OCI-LY7 (cell line): ENCODE measurements at regions not wholly inside any gene's neighbourhood (a gene's known extent, or its start where the extent isn't known, plus 50 kb on each side); places are given as distances from the start of the nearest gene placed in this dataset.

Experiments
- EZH2phosphoT487 ChIP-seq: fragments of 200-600 bp; sonication (generic); IDR thresholded peaks from 2 replicates; pipeline ENCODE4 v1.6.1; 2018; ENCODE audit warnings: low read depth, borderline replicate concordance, mild to moderate bottlenecking, mixed run types, antibody characterized with exemption, low read length, moderate library complexity, mixed read lengths
- TF ChIP-seq, protein P1 (sequence below): fragments of 200-600 bp; sonication (generic); conservative IDR thresholded peaks from 2 replicates; pipeline ENCODE4 v1.5.1; 2014; ENCODE audit warnings: mild to moderate bottlenecking, antibody characterized with exemption, low read length, moderate library complexity, mixed read lengths

DNA sequence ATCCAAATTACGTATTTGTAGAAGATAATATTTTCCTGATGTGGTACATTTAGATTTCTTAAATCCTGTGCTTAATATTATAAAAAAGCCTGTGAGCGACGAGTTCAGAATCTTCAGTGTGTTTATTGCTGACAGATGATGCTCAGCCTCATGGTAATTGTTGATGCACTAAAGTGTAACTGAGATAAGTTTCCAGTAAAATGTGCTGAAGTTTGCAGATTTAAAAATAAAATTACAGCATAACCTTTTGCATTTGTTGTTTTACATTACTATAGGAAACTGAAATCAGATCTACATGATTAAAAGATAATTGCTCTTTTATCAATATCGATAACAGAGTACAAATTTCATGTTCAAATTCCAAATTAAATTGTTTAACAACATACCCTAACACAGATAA lies 307.6 kb downstream of the FIGN start:
- TF ChIP-seq, protein P1, sequence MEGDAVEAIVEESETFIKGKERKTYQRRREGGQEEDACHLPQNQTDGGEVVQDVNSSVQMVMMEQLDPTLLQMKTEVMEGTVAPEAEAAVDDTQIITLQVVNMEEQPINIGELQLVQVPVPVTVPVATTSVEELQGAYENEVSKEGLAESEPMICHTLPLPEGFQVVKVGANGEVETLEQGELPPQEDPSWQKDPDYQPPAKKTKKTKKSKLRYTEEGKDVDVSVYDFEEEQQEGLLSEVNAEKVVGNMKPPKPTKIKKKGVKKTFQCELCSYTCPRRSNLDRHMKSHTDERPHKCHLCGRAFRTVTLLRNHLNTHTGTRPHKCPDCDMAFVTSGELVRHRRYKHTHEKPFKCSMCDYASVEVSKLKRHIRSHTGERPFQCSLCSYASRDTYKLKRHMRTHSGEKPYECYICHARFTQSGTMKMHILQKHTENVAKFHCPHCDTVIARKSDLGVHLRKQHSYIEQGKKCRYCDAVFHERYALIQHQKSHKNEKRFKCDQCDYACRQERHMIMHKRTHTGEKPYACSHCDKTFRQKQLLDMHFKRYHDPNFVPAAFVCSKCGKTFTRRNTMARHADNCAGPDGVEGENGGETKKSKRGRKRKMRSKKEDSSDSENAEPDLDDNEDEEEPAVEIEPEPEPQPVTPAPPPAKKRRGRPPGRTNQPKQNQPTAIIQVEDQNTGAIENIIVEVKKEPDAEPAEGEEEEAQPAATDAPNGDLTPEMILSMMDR, result no peak
- no peak for TF ChIP-seq EZH2phosphoT487
